ENCODE measurements at regions not wholly inside any gene's neighbourhood (a gene's known extent, or its start where the extent isn't known, plus 50 kb on each side); places are given as distances from the start of the nearest gene placed in this dataset.

DNA sequence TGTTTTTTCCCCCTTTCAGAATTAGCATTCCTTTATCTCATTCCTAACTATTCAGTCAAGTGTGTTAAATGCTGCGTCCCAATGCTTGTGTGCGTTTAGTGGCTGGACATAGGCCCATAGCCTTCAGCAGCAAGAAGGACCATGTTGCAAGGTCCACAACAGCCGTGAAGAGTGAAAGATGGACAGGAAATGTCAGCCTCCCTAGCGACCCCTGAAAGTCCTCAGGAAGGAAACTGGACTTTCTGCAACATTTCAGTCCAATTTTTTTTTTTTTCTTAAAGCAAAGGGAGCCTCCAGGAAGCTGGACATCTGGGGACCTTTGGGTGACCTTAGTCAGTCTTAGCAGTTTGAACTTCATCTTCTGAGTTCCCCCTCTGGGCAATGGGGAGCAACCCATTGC, 550.7 kb upstream of the MGMT start:
- no peak for DNase-seq

DNA sequence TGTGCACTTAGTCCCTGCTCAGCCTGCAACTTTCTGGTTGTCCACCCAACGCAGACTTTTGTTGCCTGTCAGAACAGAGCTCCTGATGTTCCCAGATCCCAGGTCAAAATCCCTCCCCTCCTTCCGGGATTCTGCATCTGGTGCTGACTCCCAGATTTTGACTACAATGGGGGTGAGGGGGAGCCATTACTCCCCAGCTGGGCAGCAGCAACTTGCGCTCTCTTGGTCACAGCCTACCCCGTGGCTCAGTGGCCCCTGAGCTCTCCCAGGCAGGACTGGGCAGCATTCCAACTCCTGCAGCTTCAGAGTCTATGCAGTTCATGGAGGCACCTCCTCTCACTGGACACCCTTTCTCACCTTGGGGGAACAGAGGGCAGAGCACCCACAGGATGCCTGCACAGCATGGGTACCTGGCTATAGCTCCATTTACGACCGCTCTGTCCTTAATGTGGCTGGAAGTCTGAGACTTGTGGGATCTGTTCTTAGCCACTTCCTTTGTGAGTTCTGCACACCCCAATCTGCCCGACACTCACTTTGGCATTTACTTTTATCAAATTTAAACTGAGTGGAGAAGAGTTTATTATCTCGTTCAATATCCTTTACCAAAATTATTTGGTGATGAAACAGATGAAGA, 545.5 kb upstream of the MGMT start:
- no peak for DNase-seq

GRCh38 chr10:128922172-128922571, 544.9 kb upstream of the MGMT start:
- DNase-seq: peak; percentile 34

- DNase-seq: peak; percentile 46
Measured at GRCh38 chr10:128922619-128923196, 544.3 kb upstream of the MGMT start.

DNA sequence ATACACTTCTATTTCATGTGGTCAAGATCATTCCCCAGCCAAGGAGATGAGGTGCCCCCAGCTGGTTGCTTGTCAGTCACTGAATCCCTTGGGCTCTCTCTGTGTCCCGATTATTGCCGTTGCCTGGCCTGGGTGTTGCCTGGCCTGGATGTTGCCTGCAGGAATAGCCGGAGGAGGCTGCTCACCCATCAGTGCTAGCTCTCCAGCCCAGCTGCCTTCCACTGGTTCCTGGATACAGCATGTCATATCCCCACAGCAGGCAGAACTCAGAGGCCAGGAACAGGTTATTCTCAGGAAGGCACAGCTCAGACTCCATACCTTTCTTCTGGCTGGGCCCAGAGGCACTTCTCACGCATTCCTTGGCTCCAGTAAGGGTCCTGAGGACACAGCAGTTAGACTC, 542.1 kb upstream of the MGMT start:
- DNase-seq: no peak

DNA sequence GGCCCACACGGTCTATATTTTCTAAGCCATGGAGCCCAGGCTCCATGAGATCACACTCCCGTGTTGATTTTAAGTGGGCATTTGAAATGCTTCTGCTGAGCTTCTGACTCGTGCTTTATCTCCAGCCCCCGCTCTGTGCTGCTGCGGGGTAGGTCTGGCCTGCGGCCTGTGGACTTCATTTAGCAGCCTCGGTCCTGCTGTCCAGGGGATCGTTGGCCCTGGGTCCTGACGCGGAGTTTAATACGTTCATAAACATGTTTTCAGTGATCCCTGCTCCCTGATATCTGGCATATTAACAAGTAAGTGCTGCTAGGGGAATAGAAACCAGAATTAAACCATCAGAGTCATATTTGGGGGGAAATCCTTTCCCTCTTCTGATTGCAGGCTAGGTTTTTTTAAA, 540.3 kb upstream of the MGMT start:
- DNase-seq: peak; percentile 76

DNA sequence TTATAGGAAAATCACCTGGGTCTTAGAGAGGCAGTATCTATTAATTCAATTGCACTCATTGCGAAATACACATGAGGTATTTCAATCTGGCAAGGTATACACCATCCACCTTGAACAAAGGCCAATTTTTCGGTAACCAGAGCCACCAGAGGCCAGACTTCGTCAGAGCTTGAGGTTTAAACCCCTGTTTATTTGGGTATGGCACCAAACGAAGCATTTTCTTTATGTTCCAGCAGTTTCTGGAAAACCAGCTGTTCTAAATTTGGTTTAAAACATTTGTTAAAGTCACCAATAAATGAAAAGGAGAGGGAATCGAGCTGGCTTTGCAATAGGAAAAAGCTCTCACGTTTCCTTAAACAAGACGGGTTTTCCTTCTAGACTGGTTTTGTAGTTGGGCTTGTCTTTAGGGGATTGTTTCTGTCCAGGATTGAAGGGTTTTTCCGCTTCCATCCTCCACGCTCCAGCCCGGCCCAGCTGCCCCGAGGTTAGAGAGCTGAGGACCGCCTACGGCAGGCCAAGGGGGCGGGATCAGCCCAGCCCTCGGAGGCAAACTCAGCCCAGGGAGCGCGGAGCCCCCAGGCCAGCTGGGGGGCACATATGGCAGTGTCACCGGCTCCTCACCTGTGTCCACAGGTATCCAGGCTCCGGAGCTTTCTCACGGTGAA, 539.4 kb upstream of the MGMT start:
- peak; percentile 86 for DNase-seq

DNA sequence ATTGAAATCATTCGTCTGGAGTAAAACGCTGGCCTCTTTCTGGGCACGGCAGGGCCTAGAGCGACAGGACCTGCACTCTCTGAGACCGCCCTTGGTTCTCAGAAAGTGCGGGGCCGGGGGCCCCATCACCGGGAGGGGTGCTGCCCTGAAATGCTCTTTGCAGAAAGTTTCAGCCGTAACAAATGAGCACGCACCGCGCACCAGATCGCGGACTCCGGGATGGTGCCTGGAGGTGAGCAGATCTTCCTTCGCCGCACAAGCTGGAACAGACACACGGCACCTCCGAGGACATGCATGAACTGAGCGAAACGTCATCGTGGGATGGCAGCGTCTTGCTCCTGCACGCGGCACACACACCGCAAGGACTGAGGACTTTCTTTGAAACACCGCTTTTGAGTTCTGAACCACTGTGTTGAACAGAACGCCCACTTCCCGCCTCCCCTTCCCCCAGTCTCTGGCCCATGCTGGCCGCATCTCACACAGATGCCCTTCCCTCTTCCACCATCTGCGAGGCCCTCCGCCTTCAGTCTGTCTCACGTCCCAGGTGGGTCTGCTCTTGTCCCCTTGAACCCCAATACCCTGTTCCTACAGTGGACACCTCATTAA, 538.7 kb upstream of the MGMT start:
- no peak for DNase-seq

GRCh38 chr10:128929131-128929530, 537.9 kb upstream of the MGMT start:
- peak; percentile 48 for DNase-seq

DNA sequence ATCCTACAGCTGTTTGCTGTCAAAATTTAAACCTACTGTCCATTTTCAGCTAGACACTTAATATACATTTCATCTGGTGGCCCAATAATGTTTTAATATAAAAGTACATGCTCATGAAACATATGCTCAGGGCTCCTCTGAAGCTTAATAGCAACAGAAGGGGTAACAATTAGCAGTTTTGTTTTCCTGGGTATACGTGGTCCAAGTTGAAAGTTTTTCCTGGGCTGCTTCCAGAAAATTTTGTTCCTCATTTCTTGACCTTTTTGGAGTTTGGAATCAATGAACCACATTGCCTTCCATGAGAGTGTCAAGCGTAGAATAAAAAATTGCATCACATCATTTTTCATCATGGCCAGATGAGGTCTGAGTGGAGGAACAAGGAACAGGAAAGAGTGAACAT, 537.3 kb upstream of the MGMT start:
- no peak for DNase-seq

DNA sequence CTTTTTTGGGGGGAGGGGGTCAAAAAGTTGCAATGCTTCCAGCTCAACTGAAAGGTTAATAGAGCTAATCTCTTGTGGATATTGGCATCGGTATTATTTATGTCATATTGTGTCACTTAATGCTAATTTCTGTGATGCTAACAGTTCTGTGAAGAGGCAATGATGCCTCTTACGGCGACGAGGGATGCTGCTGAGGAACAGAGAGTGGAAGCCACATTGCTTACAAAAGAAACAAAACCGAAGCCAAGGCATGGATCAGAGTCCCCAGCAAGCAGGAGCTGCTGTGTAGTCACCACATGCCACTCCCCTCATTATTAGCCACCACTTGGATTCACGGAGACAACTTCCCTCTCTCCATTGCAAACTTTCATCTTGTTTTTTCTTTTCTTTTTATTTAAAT, 536.5 kb upstream of the MGMT start:
- DNase-seq: no peak

GRCh38 chr10:128932071-128932820, 534.8 kb upstream of the MGMT start:
- no peak for DNase-seq

DNA sequence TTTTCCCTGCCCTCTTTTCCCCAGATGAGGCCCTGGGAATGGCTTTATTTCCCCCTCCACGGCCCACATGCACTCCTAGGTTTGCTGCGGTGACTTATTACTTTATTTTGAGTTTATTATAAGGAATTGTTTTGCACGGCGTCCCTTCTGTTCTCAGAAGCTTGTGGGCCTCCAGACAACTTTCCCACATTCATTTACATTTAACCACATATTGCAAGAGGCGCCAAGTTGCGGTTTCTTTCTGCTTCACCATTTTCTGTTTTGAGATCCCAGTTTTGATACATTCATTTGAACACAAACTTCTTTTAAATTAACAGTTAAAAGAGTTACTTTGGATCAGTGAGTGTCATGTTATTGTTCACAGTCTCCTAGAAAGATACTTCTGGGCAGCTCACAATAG, 532.5 kb upstream of the MGMT start:
- DNase-seq: no peak

- DNase-seq: no peak
Measured at GRCh38 chr10:128936392-128936791, 530.6 kb upstream of the MGMT start.

DNA sequence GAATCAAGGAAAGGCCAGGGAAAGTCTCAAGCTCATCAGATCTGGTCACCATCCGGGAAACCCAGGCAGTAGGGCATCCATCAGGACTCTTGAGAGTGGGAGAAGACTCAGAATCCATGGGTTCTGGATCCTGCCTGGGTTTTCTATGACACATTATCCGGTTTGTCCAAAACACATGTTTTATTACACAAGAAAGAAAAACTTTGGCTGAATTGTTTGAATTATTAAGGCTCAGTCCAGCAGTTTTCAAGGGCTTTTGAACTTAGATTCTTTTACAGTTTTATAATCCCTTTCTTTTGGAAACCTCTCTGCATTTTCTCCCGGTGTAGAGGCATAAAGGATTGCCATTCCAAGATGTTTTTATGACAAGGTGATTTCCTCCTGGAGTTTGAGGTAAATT, 528.5 kb upstream of the MGMT start:
- no peak for DNase-seq

- DNase-seq: no peak
Measured at GRCh38 chr10:128940081-128940480, 527.0 kb upstream of the MGMT start.

GRCh38 chr10:128943111-128943510, 523.9 kb upstream of the MGMT start:
- DNase-seq: no peak

- no peak for DNase-seq
Measured at GRCh38 chr10:128945398-128945797, 521.6 kb upstream of the MGMT start.

- DNase-seq: no peak
Measured at GRCh38 chr10:128950159-128950915, 516.7 kb upstream of the MGMT start.

- no peak for DNase-seq
Measured at GRCh38 chr10:128950916-128951275, 516.1 kb upstream of the MGMT start.

- DNase-seq: no peak
Measured at GRCh38 chr10:128952856-128953255, 514.2 kb upstream of the MGMT start.

GRCh38 chr10:128956149-128956548, 510.9 kb upstream of the MGMT start:
- no peak for DNase-seq

- no peak for DNase-seq
Measured at GRCh38 chr10:128957221-128957620, 509.8 kb upstream of the MGMT start.

All from left hindlimb (tissue), 1 donor.